Activated CD4-positive, alpha-beta T cell treated with anti-CD3 and anti-CD28 coated beads for 4 hours (primary cell): ENCODE measurements at regions not wholly inside any gene's neighbourhood (a gene's known extent, or its start where the extent isn't known, plus 50 kb on each side); places are given as distances from the start of the nearest gene placed in this dataset.

Source experiments
- DNase-seq, 2 donors: peaks; one replicate each; pipeline ENCODE4 v3.0.0-alpha.2; 2020

GRCh38 chr20:51121901-51122412, 99.0 kb upstream of the KCNG1 start:
- no peak for DNase-seq

GRCh38 chr20:51121272-51121671, 98.4 kb upstream of the KCNG1 start:
- no peak for DNase-seq

GRCh38 chr20:51120868-51121267, 98.0 kb upstream of the KCNG1 start:
- DNase-seq: no peak

DNA sequence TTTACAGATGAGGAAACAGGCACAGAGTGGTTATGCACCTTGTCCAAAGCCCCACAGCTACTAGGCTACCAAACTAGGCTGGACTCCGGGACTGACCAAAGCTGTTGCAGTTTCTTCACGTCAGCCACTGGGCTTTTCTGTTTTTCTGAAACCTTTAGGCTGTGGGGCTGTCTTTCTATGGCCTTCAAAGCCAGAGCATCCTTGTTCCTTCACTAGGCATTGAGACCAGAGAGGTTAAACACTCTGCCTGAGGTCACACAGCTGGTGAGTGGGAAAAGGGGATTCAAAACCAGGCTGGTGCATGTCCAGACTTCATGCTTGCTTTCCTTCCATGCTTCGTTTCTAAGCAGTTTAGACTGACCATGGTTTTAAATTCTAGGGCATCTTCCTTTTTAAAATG, 97.5 kb upstream of the KCNG1 start:
- no peak for DNase-seq

GRCh38 chr20:51119914-51120313, 97.0 kb upstream of the KCNG1 start:
- DNase-seq: no peak

GRCh38 chr20:51118985-51119527, 96.1 kb upstream of the KCNG1 start:
- DNase-seq: no peak

- DNase-seq: no peak
These were observed 95.3 kb upstream of the KCNG1 start for GRCh38 chr20:51118216-51118615.

GRCh38 chr20:51116765-51117686, 94.1 kb upstream of the KCNG1 start:
- DNase-seq: no peak

GRCh38 chr20:51111290-51111689, 88.4 kb upstream of the KCNG1 start:
- DNase-seq: no peak

DNA sequence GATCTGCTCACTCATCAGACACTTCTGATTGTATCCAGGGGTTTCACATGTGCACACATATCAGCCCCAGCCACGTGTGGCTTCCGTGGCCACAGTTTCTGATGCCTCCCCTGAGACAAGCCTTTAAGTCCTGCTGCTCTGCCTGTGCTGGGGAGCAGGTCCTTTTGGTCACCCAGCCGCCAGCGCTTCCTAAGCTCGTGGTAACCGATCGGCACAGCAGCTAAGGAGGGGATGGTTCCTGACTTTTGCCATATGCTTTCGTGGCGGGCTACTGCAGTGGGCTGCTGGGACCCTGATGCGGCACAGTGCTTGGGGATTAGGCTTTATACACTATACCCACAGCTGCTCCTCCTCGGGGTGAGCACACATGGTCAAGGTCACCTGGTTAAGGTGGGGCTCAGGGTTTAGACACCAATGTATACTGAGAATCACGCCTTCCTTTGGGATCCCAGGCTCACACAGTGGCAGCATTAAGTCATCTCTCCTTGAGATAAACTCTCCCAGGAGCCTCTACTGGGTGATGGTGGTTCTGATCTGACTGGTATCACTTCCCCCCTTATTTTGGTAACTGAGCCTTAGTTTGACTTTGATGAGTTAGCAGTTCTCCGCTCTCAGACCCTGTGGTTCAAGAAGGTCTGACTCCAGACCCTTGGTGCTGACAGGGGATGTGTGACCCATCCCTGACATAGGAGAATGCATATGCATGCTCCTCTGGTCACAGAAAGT, 85.9 kb upstream of the KCNG1 start:
- no peak for DNase-seq

DNA sequence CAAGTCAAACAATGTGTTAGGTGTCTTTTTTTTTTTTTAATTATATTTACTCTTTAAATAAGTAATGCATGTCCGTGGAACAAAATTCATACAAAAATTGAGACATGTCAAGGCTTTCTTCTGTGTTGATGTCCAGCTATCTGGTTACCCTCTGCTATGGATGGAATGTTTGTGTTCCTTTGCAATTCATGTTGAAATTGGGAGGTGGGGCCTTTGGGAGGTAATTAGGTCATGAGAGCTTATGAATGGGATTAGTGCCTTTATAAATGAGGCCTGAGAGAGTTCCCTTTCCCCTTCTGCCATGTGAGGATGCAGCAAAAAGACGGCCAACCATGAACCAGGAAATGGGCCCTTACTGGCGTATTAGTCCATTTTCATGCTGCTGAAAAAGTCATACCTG, 83.1 kb upstream of the KCNG1 start:
- no peak for DNase-seq

- DNase-seq: no peak
These were observed 82.3 kb upstream of the KCNG1 start for GRCh38 chr20:51104960-51105920.

- DNase-seq: no peak
These were observed 77.7 kb upstream of the KCNG1 start for GRCh38 chr20:51100617-51101016.

- DNase-seq: no peak
These were observed 75.4 kb upstream of the KCNG1 start for GRCh38 chr20:51098284-51098810.

DNA sequence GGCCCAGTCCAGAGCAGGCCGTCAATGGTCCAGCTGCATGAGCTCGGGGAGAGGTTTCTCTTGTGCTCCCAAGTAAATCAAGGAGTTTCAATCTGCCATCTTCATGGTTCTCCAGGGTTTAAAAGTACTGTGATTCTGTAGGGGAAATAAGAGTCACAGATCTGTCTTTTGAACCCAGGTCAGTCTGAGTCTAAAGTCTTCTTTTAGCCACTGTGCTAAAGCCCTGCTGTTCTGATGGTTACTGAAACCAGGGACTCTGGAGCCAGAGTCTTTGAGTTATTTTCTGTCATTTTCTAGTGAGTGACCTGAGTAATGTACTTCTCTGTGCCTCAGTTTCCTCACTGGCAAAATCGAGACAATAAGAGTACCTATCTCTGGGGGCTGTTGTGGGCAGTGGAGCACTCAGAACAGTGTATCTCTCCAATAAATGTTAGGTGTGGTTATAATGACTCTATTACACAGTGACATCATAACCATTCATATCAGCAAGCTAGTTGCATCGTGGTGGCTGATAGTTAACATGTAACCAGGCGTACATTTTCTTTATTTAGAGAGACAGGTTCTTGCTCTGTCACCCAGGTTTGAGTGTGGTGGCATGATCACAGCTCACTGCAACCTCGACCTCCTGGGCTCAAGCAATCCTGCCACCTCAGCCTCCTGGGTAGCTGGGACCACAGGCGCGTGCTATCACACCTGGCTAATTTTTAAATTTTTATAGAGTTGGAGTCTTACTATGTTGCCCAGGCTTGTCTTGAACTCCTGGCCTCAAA, 74.6 kb upstream of the KCNG1 start:
- DNase-seq: no peak

GRCh38 chr20:51096582-51097267, 73.8 kb upstream of the KCNG1 start:
- no peak for DNase-seq

GRCh38 chr20:51095633-51096521, 73.0 kb upstream of the KCNG1 start:
- no peak for DNase-seq

- no peak for DNase-seq
These were observed 71.3 kb upstream of the KCNG1 start for GRCh38 chr20:51094221-51094620.

DNA sequence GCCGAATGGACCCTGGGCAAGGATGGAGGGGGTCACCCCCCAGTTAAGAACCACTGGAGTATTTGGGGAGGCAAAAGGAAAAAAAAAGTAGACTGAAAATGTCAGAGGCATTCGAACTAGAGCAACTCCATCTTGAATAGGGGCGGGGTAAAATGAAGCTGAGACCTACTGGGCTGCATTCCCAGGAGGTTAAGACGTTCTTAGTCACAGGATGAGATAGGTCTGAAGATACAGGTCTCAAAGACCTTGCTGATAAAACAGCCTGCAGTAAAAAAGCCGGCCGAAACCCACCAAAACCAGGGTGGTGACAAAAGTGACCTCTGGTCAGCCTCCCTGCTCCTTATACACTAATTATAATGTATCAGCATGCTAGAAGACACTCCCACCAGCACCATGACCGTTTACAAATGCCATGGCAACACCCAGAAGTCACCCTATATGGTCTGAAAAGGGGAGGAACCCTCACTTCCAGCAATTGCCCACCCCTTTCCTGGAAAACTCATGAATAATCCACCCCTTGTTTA, 70.4 kb upstream of the KCNG1 start:
- DNase-seq: no peak
